ENCODE measurements at regions not wholly inside any gene's neighbourhood (a gene's known extent, or its start where the extent isn't known, plus 50 kb on each side); places are given as distances from the start of the nearest gene placed in this dataset.

GRCh38 chr13:20334309-20334708 is 102.2 kb upstream of the GJB6 start:
- no peak for TF ChIP-seq GABPA (IDR thresholded peaks at IDR 0.05; ENCODE audit: low read depth)
- no peak for TF ChIP-seq RAD21 (IDR thresholded peaks at IDR 0.05; ENCODE audit: low read length)
- TF ChIP-seq, protein P1, sequence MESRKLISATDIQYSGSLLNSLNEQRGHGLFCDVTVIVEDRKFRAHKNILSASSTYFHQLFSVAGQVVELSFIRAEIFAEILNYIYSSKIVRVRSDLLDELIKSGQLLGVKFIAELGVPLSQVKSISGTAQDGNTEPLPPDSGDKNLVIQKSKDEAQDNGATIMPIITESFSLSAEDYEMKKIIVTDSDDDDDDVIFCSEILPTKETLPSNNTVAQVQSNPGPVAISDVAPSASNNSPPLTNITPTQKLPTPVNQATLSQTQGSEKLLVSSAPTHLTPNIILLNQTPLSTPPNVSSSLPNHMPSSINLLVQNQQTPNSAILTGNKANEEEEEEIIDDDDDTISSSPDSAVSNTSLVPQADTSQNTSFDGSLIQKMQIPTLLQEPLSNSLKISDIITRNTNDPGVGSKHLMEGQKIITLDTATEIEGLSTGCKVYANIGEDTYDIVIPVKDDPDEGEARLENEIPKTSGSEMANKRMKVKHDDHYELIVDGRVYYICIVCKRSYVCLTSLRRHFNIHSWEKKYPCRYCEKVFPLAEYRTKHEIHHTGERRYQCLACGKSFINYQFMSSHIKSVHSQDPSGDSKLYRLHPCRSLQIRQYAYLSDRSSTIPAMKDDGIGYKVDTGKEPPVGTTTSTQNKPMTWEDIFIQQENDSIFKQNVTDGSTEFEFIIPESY (IDR thresholded peaks at IDR 0.05; ENCODE audit: borderline replicate concordance, low read depth) = no peak
- TF ChIP-seq NFIC (IDR thresholded peaks at IDR 0.05; ENCODE audit: borderline replicate concordance) = no peak
- no peak for TF ChIP-seq RFX5 (IDR thresholded peaks at IDR 0.05; ENCODE audit: low read length)
- no peaks in the 10 kb centered on the region for H3K36me3 ChIP-seq (replicated peaks in 1 of 2; ENCODE audit: control insufficient read depth in 1 of 2, insufficient read depth in 2 of 2, low read length in 1 of 2)
- H3K4me1 ChIP-seq (ENCODE audit: control insufficient read depth in 1 of 2, insufficient read depth in 2 of 2, low read depth in 1 of 2, low read length in 1 of 2) = peaks cover 0 to 3% of the 10 kb centered on the region in 2 experiments; a peak in 1 of 4 replicates
- no peaks in the 10 kb centered on the region for H3K9me3 ChIP-seq
- no peaks in the 10 kb centered on the region for H3F3A ChIP-seq (replicated peaks; ENCODE audit: insufficient read depth)
- 33% methylated on average over 6 of the region's 6 CpGs for WGBS (ENCODE audit: low lambda C conversion rate)
- no peaks in the 10 kb centered on the region for H3K79me2 ChIP-seq (ENCODE audit: insufficient read depth)
- H3K27ac ChIP-seq (ENCODE audit: low read depth in 2 of 2, low read length in 1 of 2) = no peak overlapping the region
- ChIA-PET CTCF (no interaction called here), POLR2A (no interaction called here)
- no peak overlapping the region for H3K9ac ChIP-seq
- no peak overlapping the region for H3K4me3 ChIP-seq (ENCODE audit: low read depth in 2 of 2, low read length in 1 of 2)
- H3K9me2 ChIP-seq = no peaks in the 10 kb centered on the region
- no peak overlapping the region for H3K4me2 ChIP-seq
- peaks cover 26% of the 10 kb centered on the region; the same call in 1 of the 2 replicates for H3K27me3 ChIP-seq (ENCODE audit: insufficient read depth)
- no peak for DNase-seq
- no peaks in the 10 kb centered on the region for H4K20me1 ChIP-seq (ENCODE audit: insufficient read depth)
- no peak overlapping the region for H2AFZ ChIP-seq (ENCODE audit: low read depth)

GRCh38 chr13:20332361-20333096 is 100.4 kb upstream of the GJB6 start:
- Histone ChIP-seq H3K27ac (ENCODE audit: low read depth in 2 of 2, low read length in 1 of 2) (no peak overlapping the region), H3K36me3 (replicated peaks in 1 of 2; ENCODE audit: control insufficient read depth in 1 of 2, insufficient read depth in 2 of 2, low read length in 1 of 2) (no peaks in the 10 kb centered on the region), H3K4me1 (ENCODE audit: control insufficient read depth in 1 of 2, insufficient read depth in 2 of 2, low read depth in 1 of 2, low read length in 1 of 2) (no peaks in the 10 kb centered on the region; a peak in 1 of 4 replicates), H3K4me3 (ENCODE audit: low read depth in 2 of 2, low read length in 1 of 2) (no peak overlapping the region), H3F3A (replicated peaks; ENCODE audit: insufficient read depth) (no peaks in the 10 kb centered on the region), H3K9me2 (no peaks in the 10 kb centered on the region), H3K9me3 (no peaks in the 10 kb centered on the region), H3K79me2 (ENCODE audit: insufficient read depth) (no peaks in the 10 kb centered on the region), H3K9ac (no peak overlapping the region), H2AFZ (ENCODE audit: low read depth) (no peak overlapping the region), H4K20me1 (ENCODE audit: insufficient read depth) (no peaks in the 10 kb centered on the region), H3K27me3 (ENCODE audit: insufficient read depth) (peaks cover 26% of the 10 kb centered on the region; the same call in 1 of the 2 replicates), H3K4me2 (no peak overlapping the region)
- TF ChIP-seq EP300 (IDR thresholded peaks at IDR 0.05; ENCODE audit: borderline replicate concordance in 1 of 2, low read depth in 1 of 2, low read length in 1 of 2) (no peak), JUND (IDR thresholded peaks at IDR 0.05) (no peak), RFX5 (IDR thresholded peaks at IDR 0.05; ENCODE audit: low read length) (no peak), TAF1 (IDR thresholded peaks at IDR 0.05; ENCODE audit: borderline replicate concordance, low read depth, low read length) (no peak), RCOR1 (IDR thresholded peaks at IDR 0.05; ENCODE audit: low read length) (no peak), TEAD4 (IDR thresholded peaks at IDR 0.05; ENCODE audit: borderline replicate concordance, insufficient read depth) (no peak), NRF1 (IDR thresholded peaks at IDR 0.05; ENCODE audit: low read depth, low read length) (no peak), MEF2A (IDR thresholded peaks at IDR 0.05; ENCODE audit: borderline replicate concordance, low read depth) (no peak), EZH2phosphoT487 (IDR thresholded peaks at IDR 0.05; ENCODE audit: borderline replicate concordance, low read depth) (no peak)
- TF ChIP-seq, protein P2, sequence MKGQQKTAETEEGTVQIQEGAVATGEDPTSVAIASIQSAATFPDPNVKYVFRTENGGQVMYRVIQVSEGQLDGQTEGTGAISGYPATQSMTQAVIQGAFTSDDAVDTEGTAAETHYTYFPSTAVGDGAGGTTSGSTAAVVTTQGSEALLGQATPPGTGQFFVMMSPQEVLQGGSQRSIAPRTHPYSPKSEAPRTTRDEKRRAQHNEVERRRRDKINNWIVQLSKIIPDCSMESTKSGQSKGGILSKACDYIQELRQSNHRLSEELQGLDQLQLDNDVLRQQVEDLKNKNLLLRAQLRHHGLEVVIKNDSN (IDR thresholded peaks at IDR 0.05; ENCODE audit: borderline replicate concordance, low read depth) = no peak
- TF ChIP-seq, protein P1 (IDR thresholded peaks at IDR 0.05; ENCODE audit: borderline replicate concordance, low read depth) = no peak
- ChIA-PET POLR2A (no interaction called here), CTCF (interaction anchor here (0.6 kb wide), 1 partner anchor 420 kb away, joined by 3 read pairs; no protein-coding TSS in a partner anchor)
- WGBS (ENCODE audit: low lambda C conversion rate) = 18% methylated on average over 7 of the region's 7 CpGs
- no peak for DNase-seq
